ENCODE measurements at regions not wholly inside any gene's neighbourhood (a gene's known extent, or its start where the extent isn't known, plus 50 kb on each side); places are given as distances from the start of the nearest gene placed in this dataset.
A peak's percentile ranks its signal among the peaks of the same experiment; 100 is the strongest.
"Not testable (repeated sequence)": the region's sequence is repeated elsewhere in the genome, so short reads cannot be mapped to it uniquely, and the experiment has no call there.

- DNase-seq, result no peak
Measured at GRCh38 chr5:112472614-112473013, 53.5 kb upstream of the EPB41L4A start.

- DNase-seq, result no peak
Measured at GRCh38 chr5:112473989-112474388, 54.9 kb upstream of the EPB41L4A start.

- DNase-seq, result no peak
Measured at GRCh38 chr5:112475747-112476365, 56.8 kb upstream of the EPB41L4A start.

- no peak for DNase-seq
Measured at GRCh38 chr5:112479418-112479817, 60.3 kb upstream of the EPB41L4A start.

- DNase-seq, result no peak
Measured at GRCh38 chr5:112480501-112480900, 61.4 kb upstream of the EPB41L4A start.

- no peak for DNase-seq
Measured at GRCh38 chr5:112483704-112484103, 64.6 kb upstream of the EPB41L4A start.

GRCh38 chr5:112485934-112486355 is 66.9 kb upstream of the EPB41L4A start:
- DNase-seq, result no peak

- peak; percentile 17 to 30 for DNase-seq
Measured at GRCh38 chr5:112491257-112491656, 72.2 kb upstream of the EPB41L4A start.

- peak; percentile 84 to 85 for DNase-seq
Measured at GRCh38 chr5:112492291-112492690, 73.2 kb upstream of the EPB41L4A start.

- not testable (repeated sequence) for DNase-seq
Measured at GRCh38 chr5:112503749-112504501, 84.8 kb upstream of the EPB41L4A start.

- not testable (repeated sequence) for DNase-seq
Measured at GRCh38 chr5:112509097-112509496, 90.0 kb upstream of the EPB41L4A start.

- DNase-seq, result no peak
Measured at GRCh38 chr5:112511920-112512319, 92.8 kb upstream of the EPB41L4A start.

- DNase-seq, result no peak
Measured at GRCh38 chr5:112512901-112513300, 93.8 kb upstream of the EPB41L4A start.

- DNase-seq, result no peak
Measured at GRCh38 chr5:112514111-112514510, 95.0 kb upstream of the EPB41L4A start.

- not testable (repeated sequence) for DNase-seq
Measured at GRCh38 chr5:112520474-112520873, 101.4 kb upstream of the EPB41L4A start.

GRCh38 chr5:112522891-112523673 is 104.0 kb upstream of the EPB41L4A start:
- DNase-seq, result not testable (repeated sequence)

- DNase-seq, result not testable (repeated sequence)
Measured at GRCh38 chr5:112523674-112524263, 104.7 kb upstream of the EPB41L4A start.

GRCh38 chr5:112525217-112525616 is 106.1 kb upstream of the EPB41L4A start:
- DNase-seq, result no peak

- no peak for DNase-seq
Measured at GRCh38 chr5:112528928-112529327, 109.9 kb upstream of the EPB41L4A start.

- peak; percentile 1 to 13 for DNase-seq
Measured at GRCh38 chr5:112529525-112529924, 110.4 kb upstream of the EPB41L4A start.

GRCh38 chr5:112532654-112533360 is 113.7 kb upstream of the EPB41L4A start:
- no peak for DNase-seq

GRCh38 chr5:112533362-112533761 is 114.3 kb upstream of the EPB41L4A start:
- no peak for DNase-seq
